ENCODE measurements at regions not wholly inside any gene's neighbourhood (a gene's known extent, or its start where the extent isn't known, plus 50 kb on each side); places are given as distances from the start of the nearest gene placed in this dataset.

GRCh38 chr11:119476666-119477331, 53.8 kb upstream of the THY1 start:
- in situ Hi-C loops (cut with MboI; ENCODE audit: low sequenced_read_pairs) = loop anchor here (25.0 kb wide), 2 partner anchors 261 to 636 kb away; partner anchors contain the start of gene NECTIN1

- in situ Hi-C loops (cut with MboI; ENCODE audit: low sequenced_read_pairs) = loop anchor here (25.0 kb wide), 2 partner anchors 261 to 636 kb away; partner anchors contain the start of gene NECTIN1
Observed at GRCh38 chr11:119476038-119476437, 53.1 kb upstream of the THY1 start.

DNA sequence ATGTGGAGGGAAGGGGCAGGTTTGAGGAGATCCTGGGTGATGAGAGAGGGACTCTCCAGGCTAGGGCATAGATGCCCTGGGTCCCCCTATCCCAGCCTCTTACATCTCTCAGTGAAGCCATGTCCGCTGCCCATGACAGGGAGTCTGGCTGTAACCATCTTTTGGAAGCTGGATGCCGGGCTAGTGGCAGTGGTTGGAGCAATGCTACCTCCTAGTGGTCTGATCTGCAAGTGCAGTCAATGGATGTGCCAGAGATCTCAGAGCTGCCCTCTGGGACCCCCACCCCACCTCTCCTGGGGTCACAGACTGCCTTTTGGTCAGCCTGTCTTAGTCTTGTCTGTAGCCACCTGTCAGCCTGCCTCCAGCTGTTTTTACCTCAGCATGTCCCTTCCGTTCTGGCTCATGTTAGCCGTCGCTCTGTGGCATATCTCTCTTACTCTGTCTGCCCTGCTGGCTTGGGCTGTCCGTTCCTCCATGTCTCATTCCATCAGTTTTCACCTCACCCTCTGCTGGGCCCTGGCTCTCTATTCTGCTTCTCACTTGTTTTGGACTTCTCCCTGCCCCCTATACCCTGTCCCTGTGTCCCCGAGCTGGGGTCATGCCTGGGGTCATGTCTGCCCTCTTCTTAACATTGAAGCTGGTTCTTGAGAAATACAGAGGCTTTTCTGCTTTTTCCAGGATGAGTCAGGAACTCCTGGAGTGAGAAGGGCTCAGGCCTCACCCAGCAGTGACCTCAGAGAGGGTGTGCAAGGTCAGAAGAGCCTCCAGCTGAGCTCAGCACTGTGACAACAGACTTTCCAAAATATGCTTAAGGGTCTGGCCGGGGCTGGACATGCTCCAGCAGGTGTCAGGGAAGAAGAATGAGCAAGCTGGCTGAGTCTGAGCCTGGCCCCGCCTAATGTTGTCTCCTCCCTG, 52.0 kb upstream of the THY1 start:
- in situ Hi-C loops (cut with MboI; ENCODE audit: low sequenced_read_pairs) = loop anchor here (25.0 kb wide), 2 partner anchors 262 to 637 kb away; partner anchors contain the start of gene NECTIN1

DNA sequence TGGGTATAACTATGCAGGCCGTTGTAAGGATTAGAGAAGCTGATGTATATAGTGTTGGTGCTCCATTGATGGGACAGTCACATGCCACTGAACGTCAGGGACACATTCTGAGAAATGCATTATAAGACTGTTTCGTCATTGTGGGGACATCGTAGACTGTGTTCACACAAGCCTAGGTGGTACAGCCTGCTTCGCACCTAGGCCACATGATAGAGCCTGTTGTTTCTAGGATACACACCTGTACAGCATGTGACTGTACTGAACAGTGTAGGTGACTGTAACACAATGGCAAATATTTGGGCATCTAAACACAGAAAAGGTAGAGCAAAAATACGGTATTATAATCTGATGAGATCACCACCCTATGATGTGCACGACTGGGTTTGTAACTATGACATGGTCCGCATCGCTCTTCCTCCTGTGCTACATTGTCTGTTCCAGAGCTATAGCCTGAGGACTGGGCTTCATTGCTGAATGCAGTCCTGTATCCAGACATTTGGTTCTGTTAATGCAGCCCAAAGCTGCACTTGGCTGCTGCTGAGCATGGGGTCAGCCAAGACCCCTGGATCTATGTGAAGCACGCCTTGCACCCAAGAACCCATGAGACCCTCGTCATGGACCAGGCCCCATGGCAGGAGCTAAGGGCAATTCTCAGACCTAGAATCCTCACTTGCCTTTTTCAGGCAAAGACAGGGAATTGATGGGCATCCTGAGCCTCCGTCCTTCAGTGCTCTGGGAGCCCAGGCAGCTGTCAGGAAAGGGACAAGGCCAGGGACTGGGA, 51.1 kb upstream of the THY1 start:
- in situ Hi-C loops (cut with MboI; ENCODE audit: low sequenced_read_pairs) = no loop called here

DNA sequence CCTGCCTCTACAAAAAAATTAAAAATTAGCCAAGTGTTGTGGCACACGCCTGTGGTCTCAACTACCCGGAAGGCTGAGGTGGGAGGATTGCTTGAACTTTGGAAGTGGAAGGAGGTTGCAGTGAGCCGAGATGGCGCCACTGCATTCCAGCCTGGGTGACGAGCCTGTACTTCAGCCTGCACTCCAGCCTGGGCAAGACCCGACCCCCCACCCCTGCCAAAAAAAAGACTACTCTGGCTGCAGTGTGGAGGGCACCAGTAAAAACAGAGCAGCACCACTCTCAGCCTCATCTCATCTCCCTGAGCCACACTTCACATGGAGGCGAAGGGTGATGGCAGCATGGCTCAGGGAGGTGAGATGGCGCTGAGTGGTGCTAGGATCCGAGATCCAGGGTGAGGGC, 50.3 kb upstream of the THY1 start:
- in situ Hi-C loops (cut with MboI; ENCODE audit: low sequenced_read_pairs) = no loop called here

DNA sequence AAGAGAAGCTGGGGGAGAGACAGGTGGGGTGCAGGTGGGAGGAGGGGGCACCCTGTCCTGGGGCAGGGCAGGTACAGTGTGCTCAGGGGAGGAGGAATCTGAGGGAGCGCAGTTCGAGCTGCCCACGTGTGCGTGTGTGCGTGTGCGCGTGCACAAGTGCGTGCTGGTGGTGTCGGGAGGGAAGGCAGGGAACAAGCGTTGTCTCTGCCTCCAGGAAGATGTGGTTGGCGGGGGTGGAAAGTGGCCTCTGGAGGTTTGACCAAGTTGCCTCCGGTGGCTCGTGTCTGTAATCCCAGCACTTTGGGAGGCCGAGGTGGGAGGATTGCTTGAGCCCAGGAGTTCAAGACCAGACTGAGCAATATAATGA, 49.9 kb upstream of the THY1 start:
- in situ Hi-C loops (cut with MboI; ENCODE audit: low sequenced_read_pairs) = no loop called here

Data from HL-60/S4 treated with retinoic acid at 250 ng/mL for 4 days and 3 days (cell line).